RWPE2 (cell line): ENCODE measurements at regions not wholly inside any gene's neighbourhood (a gene's known extent, or its start where the extent isn't known, plus 50 kb on each side); places are given as distances from the start of the nearest gene placed in this dataset.

ENCODE experiments used
- ATAC-seq: fragments of 200-7000 bp; cut with Tn5 transposase; 3 replicates; pipeline ENCODE4 v1.9.1; 2021; ENCODE audit warnings: low read depth
- DNase-seq: peaks from one replicate; pipeline ENCODE4 v3.0.0-alpha.2; 2020; ENCODE audit warnings: low spot score
- H3K27ac ChIP-seq: fragments of 450-650 bp; 2 replicates; pipeline ENCODE4 v1.5.1; 2017; ENCODE audit warnings: mild to moderate bottlenecking; ENCODE audit not compliant: poor library complexity, severe bottlenecking
- H3K27me3 ChIP-seq: fragments of 250-450 bp; sonication (Bioruptor Pico); 2 replicates; pipeline ENCODE4 v1.5.1; 2021; ENCODE audit warnings: mild to moderate bottlenecking, moderate library complexity; ENCODE audit not compliant: insufficient read depth, poor library complexity, severe bottlenecking
- H3K36me3 ChIP-seq: fragments of 250-450 bp; sonication (Bioruptor Pico); 2 replicates; pipeline ENCODE4 v1.5.1; 2020; ENCODE audit warnings: low read depth, mild to moderate bottlenecking, moderate library complexity
- H3K4me1 ChIP-seq: fragments of 250-450 bp; sonication (Bioruptor Pico); 2 replicates; pipeline ENCODE4 v1.5.1; 2021; ENCODE audit warnings: mild to moderate bottlenecking, moderate library complexity; ENCODE audit not compliant: insufficient read depth, poor library complexity, severe bottlenecking
- H3K4me3 ChIP-seq: fragments of 250-450 bp; sonication (Bioruptor Pico); 2 replicates; pipeline ENCODE4 v1.5.1; 2021; ENCODE audit warnings: mild to moderate bottlenecking, moderate library complexity; ENCODE audit not compliant: severe bottlenecking
- H3K9me3 ChIP-seq: fragments of 250-450 bp; sonication (Bioruptor Pico); 2 replicates; pipeline ENCODE4 v1.5.1; 2021; ENCODE audit warnings: mild to moderate bottlenecking, moderate library complexity; ENCODE audit not compliant: severe bottlenecking
- CTCF ChIP-seq: fragments of 450-650 bp; IDR thresholded peaks from one replicate; pipeline ENCODE4 v1.5.1; 2017; ENCODE audit warnings: mild to moderate bottlenecking, moderate library complexity; ENCODE audit not compliant: poor library complexity, severe bottlenecking

DNA sequence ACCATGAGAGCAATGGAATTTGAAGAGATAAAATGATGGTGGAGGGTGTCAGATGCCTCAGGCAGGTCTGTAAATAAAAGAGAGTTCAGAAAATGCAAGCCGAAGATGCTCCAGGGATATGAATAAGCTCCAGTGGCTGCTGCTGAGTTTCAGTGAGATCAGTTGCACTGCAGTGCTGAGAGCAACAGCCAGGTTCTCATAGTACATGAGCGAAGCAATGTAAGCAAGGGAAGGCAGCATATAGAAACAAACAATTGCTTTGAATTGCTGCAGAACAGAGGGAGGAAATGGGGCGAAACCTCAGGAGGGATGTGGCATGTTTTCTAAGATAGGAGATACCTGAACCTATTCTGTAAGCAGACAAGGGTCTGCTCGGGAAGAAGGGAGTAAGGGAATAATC, 369.5 kb downstream of the AASDHPPT start:
- no peak for ATAC-seq
- DNase-seq = no peak
- Histone ChIP-seq H3K27me3 (no peaks in the 10 kb centered on the region), H3K9me3 (no peaks in the 10 kb centered on the region), H3K4me1 (no peaks in the 10 kb centered on the region), H3K4me3 (no peak overlapping the region), H3K36me3 (no peaks in the 10 kb centered on the region), H3K27ac (no peak overlapping the region)
- TF ChIP-seq CTCF = no peak

DNA sequence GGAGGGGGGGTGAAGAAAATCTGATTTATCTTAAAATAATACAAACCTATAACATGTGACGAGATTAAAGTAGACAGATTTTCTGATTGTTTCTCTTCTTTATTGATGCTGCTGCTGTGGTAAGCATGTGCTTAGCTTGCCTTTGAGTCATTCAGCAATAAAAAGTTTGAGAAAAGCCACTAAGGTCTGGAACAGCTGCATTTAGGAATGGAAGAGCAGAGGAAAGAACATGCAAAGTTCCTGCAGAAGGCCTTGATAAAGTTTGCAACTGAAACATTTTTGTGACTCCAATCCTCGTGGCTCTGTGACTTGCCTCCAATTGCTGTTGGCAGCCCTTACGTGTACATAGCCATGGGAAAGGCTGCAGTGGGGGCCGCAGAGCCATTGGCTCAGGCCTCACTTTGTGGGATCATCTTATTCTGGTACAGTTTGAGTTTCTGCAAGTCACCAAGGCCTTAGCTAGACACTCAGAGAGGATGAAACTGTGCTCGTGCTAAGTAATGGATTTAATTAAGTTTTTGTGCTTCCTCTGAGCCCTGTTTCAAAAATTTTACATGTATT, 370.2 kb downstream of the AASDHPPT start:
- Histone ChIP-seq H3K4me3 (no peak overlapping the region), H3K36me3 (no peaks in the 10 kb centered on the region), H3K9me3 (no peaks in the 10 kb centered on the region), H3K27me3 (no peaks in the 10 kb centered on the region), H3K4me1 (no peaks in the 10 kb centered on the region), H3K27ac (no peak overlapping the region)
- ATAC-seq = no peak
- TF ChIP-seq CTCF = no peak
- no peak for DNase-seq

GRCh38 chr11:106449763-106450162, 372.3 kb downstream of the AASDHPPT start:
- no peaks in the 10 kb centered on the region for H3K36me3 ChIP-seq
- H3K27ac ChIP-seq = no peak overlapping the region
- TF ChIP-seq CTCF = no peak
- ATAC-seq (no peak), DNase-seq (no peak)
- no peaks in the 10 kb centered on the region for H3K4me1 ChIP-seq
- peaks cover 2% of the 10 kb centered on the region for H3K9me3 ChIP-seq
- no peaks in the 10 kb centered on the region for H3K27me3 ChIP-seq
- H3K4me3 ChIP-seq = no peak overlapping the region

GRCh38 chr11:106451228-106451922, 373.9 kb downstream of the AASDHPPT start:
- TF ChIP-seq CTCF = no peak
- H3K36me3 ChIP-seq = no peaks in the 10 kb centered on the region
- DNase-seq (no peak), ATAC-seq (no peak)
- no peak overlapping the region for H3K4me3 ChIP-seq
- H3K27ac ChIP-seq = no peak overlapping the region
- H3K4me1 ChIP-seq = no peaks in the 10 kb centered on the region
- peaks cover 2% of the 10 kb centered on the region for H3K9me3 ChIP-seq
- H3K27me3 ChIP-seq = no peaks in the 10 kb centered on the region

DNA sequence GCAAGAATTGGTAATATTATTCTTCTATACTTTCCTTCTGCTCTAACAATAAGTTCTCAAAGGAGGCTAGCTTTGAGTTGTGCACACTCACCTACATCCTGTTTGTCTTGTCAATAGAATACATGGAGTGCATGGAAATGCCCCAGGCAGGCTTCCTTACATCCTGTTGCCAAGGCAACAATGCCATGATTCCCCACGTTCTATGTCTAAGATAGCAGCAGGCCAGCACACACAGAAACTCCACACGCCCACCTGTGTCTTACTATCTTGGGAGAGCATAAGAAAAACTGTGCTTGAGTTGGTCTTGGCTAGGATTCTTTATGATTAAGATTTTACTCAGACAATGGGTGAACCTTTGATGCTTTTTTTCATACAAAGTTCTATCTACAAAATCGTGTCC, 379.2 kb downstream of the AASDHPPT start:
- peak; percentile 21; the same call in 1 of the 3 replicates for ATAC-seq
- no peak for TF ChIP-seq CTCF
- H3K4me1 ChIP-seq = peaks cover 17% of the 10 kb centered on the region
- no peak for DNase-seq
- H3K36me3 ChIP-seq = no peaks in the 10 kb centered on the region
- no peaks in the 10 kb centered on the region for H3K27me3 ChIP-seq
- H3K4me3 ChIP-seq = no peak overlapping the region
- peak overlapping the region; percentile 39 for H3K27ac ChIP-seq
- H3K9me3 ChIP-seq = peaks cover 2% of the 10 kb centered on the region
